ENCODE measurements at regions not wholly inside any gene's neighbourhood (a gene's known extent, or its start where the extent isn't known, plus 50 kb on each side); places are given as distances from the start of the nearest gene placed in this dataset.

- DNase-seq = no peak
Observed at GRCh38 chr6:1144842-1145767, 166.8 kb upstream of the FOXQ1 start.

- DNase-seq = no peak
Observed at GRCh38 chr6:1143655-1144054, 168.2 kb upstream of the FOXQ1 start.

- no peak for DNase-seq
Observed at GRCh38 chr6:1139155-1139890, 172.6 kb upstream of the FOXQ1 start.

- no peak for DNase-seq
Observed at GRCh38 chr6:1137849-1138248, 174.0 kb upstream of the FOXQ1 start.

- no peak for DNase-seq
Observed at GRCh38 chr6:1136827-1137226, 175.1 kb upstream of the FOXQ1 start.

- DNase-seq = no peak
Observed at GRCh38 chr6:1136415-1136774, 175.5 kb upstream of the FOXQ1 start.

GRCh38 chr6:1135726-1136414 is 176.0 kb upstream of the FOXQ1 start:
- no peak for DNase-seq

- DNase-seq = no peak
Observed at GRCh38 chr6:1131285-1132079, 180.4 kb upstream of the FOXQ1 start.

- no peak for DNase-seq
Observed at GRCh38 chr6:1130709-1131108, 181.2 kb upstream of the FOXQ1 start.

GRCh38 chr6:1129131-1129530 is 182.8 kb upstream of the FOXQ1 start:
- no peak for DNase-seq

- DNase-seq = no peak
Observed at GRCh38 chr6:1127597-1128288, 184.2 kb upstream of the FOXQ1 start.

- no peak for DNase-seq
Observed at GRCh38 chr6:1127129-1127528, 184.8 kb upstream of the FOXQ1 start.

- DNase-seq = no peak
Observed at GRCh38 chr6:1126036-1126435, 185.9 kb upstream of the FOXQ1 start.

GRCh38 chr6:1125297-1125696 is 186.6 kb upstream of the FOXQ1 start:
- no peak for DNase-seq

GRCh38 chr6:1124885-1125284 is 187.0 kb upstream of the FOXQ1 start:
- DNase-seq = no peak

- no peak for DNase-seq
Observed at GRCh38 chr6:1123386-1124375, 188.2 kb upstream of the FOXQ1 start.

GRCh38 chr6:1122083-1122482 is 189.8 kb upstream of the FOXQ1 start:
- DNase-seq = no peak

GRCh38 chr6:1118287-1118647 is 193.6 kb upstream of the FOXQ1 start:
- DNase-seq = no peak

GRCh38 chr6:1117530-1118286 is 194.2 kb upstream of the FOXQ1 start:
- no peak for DNase-seq

GRCh38 chr6:1116149-1116548 is 195.7 kb upstream of the FOXQ1 start:
- DNase-seq = no peak
